ENCODE measurements at regions not wholly inside any gene's neighbourhood (a gene's known extent, or its start where the extent isn't known, plus 50 kb on each side); places are given as distances from the start of the nearest gene placed in this dataset.

DNA sequence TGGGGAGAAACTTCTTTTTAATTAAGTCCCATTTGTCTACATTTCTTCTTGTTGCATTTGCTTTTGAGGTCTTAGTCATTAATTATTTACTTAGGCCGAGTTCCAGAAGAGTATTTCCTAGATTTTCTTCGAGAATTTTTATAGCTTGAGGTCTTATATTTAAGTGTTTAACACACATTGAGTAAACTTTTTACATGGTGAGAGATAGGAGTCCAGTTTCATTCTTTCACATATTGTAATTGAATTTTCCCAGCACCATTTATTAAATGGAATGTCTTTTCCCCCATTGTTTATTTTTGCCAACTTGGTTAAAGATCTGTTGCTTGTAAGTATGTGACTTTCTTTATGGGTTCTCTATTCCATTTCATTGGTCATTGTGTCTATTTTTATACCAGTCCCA is 1344.0 kb upstream of the RAG2 start:
- intact Hi-C loops (cut with DNase I), result no loop called here

DNA sequence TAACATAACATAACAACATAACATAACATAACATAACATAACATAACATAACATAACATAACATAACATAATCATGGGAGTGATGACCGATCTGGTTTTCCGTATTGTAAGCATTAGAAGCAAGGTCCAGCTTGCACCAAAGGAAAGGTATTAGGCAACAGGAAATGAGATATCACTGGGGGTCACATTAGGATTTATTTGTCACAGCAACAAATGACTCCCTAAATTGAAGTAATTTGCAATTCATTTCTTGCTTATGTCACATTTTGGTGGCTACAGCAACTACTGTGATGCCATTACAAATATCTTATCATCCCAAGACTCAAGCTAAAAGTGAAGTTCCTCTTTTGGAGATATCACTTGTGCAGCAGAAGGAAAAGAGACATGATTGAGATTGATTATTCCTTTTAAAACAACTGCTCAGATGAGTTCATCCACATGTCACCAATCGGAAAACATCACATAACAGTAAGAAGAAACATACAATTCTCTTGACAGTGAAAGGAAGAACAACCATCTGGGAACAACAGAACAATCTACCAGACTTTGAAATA is 1331.1 kb upstream of the RAG2 start:
- H3K4me1 ChIP-seq, result no peaks in the 10 kb centered on the region
- no peaks in the 10 kb centered on the region for H3K36me3 ChIP-seq
- DNase-seq, result no peak
- H3K27ac ChIP-seq, result no peak overlapping the region
- WGBS, 2 donors, result 94 to 95% methylated on average over 3 of the region's 3 CpGs
- no peaks in the 10 kb centered on the region for H3K27me3 ChIP-seq
- intact Hi-C loops (cut with DNase I), result no loop called here
- H3K9me3 ChIP-seq, result no peaks in the 10 kb centered on the region
- TF ChIP-seq POLR2A (IDR thresholded peaks at IDR 0.05), result no peak
- TF ChIP-seq, protein P1, sequence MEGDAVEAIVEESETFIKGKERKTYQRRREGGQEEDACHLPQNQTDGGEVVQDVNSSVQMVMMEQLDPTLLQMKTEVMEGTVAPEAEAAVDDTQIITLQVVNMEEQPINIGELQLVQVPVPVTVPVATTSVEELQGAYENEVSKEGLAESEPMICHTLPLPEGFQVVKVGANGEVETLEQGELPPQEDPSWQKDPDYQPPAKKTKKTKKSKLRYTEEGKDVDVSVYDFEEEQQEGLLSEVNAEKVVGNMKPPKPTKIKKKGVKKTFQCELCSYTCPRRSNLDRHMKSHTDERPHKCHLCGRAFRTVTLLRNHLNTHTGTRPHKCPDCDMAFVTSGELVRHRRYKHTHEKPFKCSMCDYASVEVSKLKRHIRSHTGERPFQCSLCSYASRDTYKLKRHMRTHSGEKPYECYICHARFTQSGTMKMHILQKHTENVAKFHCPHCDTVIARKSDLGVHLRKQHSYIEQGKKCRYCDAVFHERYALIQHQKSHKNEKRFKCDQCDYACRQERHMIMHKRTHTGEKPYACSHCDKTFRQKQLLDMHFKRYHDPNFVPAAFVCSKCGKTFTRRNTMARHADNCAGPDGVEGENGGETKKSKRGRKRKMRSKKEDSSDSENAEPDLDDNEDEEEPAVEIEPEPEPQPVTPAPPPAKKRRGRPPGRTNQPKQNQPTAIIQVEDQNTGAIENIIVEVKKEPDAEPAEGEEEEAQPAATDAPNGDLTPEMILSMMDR (IDR thresholded peaks at IDR 0.05), result no peak
- H3K4me3 ChIP-seq (replicated peaks in 1 of 3), result no peak overlapping the region

More for the DNA sequence above, 1344.0 kb upstream of the RAG2 start:
- H3K36me3 ChIP-seq, result no peaks in the 10 kb centered on the region
- H3K4me1 ChIP-seq, result no peaks in the 10 kb centered on the region
- WGBS, 2 donors, result 62 to 69% methylated on average over 2 of the region's 2 CpGs
- no peaks in the 10 kb centered on the region for H3K27me3 ChIP-seq
- H3K9me3 ChIP-seq, result no peaks in the 10 kb centered on the region
- DNase-seq, result no peak
- no peak overlapping the region for H3K27ac ChIP-seq
- H3K4me3 ChIP-seq (replicated peaks in 1 of 3), result no peak overlapping the region
- TF ChIP-seq, protein P1 (IDR thresholded peaks at IDR 0.05), result no peak
- no peak for TF ChIP-seq POLR2A (IDR thresholded peaks at IDR 0.05)

DNA sequence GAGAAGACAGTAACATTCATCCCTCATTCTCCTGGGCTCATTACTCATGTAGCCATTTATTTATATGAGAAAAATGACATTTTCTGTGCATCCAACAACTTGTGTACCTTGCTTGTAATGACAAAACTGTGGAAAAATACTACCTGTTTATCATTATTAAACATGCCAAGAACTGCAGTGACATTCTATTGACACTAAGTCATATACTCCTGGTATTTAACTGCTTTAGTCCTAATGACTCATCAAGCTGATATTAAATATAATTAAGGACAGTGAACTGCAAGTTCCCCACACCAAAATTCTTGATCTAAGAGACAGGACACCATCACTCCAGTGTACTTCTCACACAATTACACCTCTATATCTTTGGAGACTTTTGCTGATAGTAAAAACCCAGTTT is 1328.7 kb upstream of the RAG2 start:
- Histone ChIP-seq H3K36me3 (no peaks in the 10 kb centered on the region), H3K4me3 (replicated peaks in 1 of 3) (no peak overlapping the region), H3K4me1 (no peaks in the 10 kb centered on the region), H3K27ac (no peak overlapping the region), H3K27me3 (no peaks in the 10 kb centered on the region), H3K9me3 (no peaks in the 10 kb centered on the region)
- intact Hi-C loops (cut with DNase I), result no loop called here
- DNase-seq, result no peak
- TF ChIP-seq, protein P1 (IDR thresholded peaks at IDR 0.05), result no peak
- no peak for TF ChIP-seq POLR2A (IDR thresholded peaks at IDR 0.05)

DNA sequence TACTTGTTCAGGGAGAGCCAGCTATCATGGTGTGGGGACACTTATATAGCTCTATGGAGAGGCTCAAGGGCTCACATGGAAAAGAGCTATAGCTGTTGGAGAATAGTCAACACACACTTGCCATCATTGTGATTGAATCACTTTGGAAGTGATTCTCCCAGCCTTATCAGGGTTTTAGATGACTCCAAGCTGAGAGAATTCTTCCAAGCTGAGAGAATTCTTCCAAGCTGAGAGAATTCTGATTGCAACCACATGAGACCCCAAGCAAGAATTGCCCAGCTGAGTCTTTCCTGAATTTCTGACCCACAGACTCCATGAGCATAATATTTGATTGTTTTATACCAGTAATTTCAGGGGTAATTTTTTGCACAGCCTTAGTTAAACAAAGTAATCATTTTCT is 1318.3 kb upstream of the RAG2 start:
- H3K9me3 ChIP-seq, result no peaks in the 10 kb centered on the region
- TF ChIP-seq POLR2A (IDR thresholded peaks at IDR 0.05), result no peak
- TF ChIP-seq, protein P1 (IDR thresholded peaks at IDR 0.05), result no peak
- no peak for DNase-seq
- H3K4me1 ChIP-seq, result no peaks in the 10 kb centered on the region
- no peak overlapping the region for H3K27ac ChIP-seq
- no peaks in the 10 kb centered on the region for H3K36me3 ChIP-seq
- no peaks in the 10 kb centered on the region for H3K27me3 ChIP-seq
- intact Hi-C loops (cut with DNase I), result no loop called here
- no peak overlapping the region for H3K4me3 ChIP-seq (replicated peaks in 1 of 3)

DNA sequence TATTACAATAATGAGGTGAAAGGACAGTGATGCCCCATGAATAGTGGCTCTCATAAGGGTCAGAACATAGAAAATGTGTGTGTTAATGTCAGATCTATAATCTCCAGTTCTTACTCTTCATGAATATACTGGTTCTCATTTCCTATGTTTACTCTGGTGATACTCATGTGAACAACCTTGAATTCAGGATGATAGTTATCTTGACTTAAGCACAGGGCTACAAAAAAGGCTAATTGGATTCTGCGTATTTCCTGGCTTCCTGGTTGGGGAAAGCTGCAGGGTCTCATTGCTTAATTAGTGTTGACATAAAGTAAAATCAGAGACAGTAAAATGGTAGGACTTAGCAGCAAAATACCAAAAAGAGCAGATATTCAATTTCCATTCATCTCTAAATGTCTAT is 1316.8 kb upstream of the RAG2 start:
- TF ChIP-seq, protein P1 (IDR thresholded peaks at IDR 0.05), result no peak
- TF ChIP-seq POLR2A (IDR thresholded peaks at IDR 0.05), result no peak
- H3K9me3 ChIP-seq, result no peaks in the 10 kb centered on the region
- no peaks in the 10 kb centered on the region for H3K4me1 ChIP-seq
- WGBS, 2 donors, result 82 to 86% methylated on average over 1 of the region's 1 CpG
- no peaks in the 10 kb centered on the region for H3K36me3 ChIP-seq
- no peak overlapping the region for H3K4me3 ChIP-seq (replicated peaks in 1 of 3)
- no peak overlapping the region for H3K27ac ChIP-seq
- no peaks in the 10 kb centered on the region for H3K27me3 ChIP-seq
- no peak for DNase-seq
- intact Hi-C loops (cut with DNase I), result no loop called here
